ENCODE measurements at regions not wholly inside any gene's neighbourhood (a gene's known extent, or its start where the extent isn't known, plus 50 kb on each side); places are given as distances from the start of the nearest gene placed in this dataset.

DNA sequence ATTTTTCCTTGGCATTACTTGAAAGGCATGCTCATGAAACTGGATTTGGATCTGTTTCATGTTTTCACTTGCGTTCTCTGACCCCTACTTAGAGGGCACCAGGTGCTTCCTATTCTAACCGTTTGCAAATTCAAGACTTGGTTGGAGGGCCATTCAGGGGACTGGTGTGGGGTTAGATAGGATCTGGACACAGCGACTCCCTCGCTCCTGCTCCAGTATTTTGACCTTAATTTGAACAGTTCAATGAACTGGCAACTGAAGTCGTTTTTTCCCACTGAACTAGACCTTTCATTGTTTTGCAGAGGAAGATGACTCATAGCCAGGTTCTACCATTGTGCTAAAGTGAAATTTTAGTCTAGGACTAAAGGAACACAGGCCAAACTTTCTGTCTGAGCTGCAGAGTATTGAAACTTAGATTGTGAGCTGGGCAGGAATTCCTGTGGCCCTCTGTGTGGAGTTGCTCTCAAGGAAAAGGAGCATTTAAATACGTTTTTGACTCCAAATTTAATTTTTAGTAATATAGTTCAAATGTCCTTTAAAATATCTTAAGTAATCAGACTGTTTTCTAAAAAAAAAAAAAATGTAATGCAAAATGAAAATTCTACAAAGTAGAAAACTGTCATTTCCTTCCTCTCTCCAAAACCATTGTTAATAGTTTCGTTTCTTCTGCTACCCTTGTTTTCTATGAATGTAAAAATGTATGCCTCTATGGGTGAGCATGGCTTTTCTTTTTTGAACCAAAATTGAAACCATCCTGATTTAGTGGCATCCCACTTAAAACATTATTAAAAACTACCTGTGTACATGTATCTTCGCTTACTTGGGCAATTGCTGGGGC, 64.8 kb downstream of the UTRN start:
- Histone ChIP-seq H3K27me3 (no peaks in the 10 kb centered on the region), H3K36me3 (replicated peaks in 1 of 2; ENCODE audit: insufficient read depth in 1 of 2, low read depth in 2 of 2) (no peaks in the 10 kb centered on the region), H3K9me3 (no peaks in the 10 kb centered on the region), H3K4me1 (peaks cover 55% of the 10 kb centered on the region), H3K27ac (peak overlapping the region; percentile 40 to 74 (median 54)), H3K4me3 (no peak overlapping the region)
- DNase-seq (no peak), ATAC-seq (peak; percentile 73)
- TF ChIP-seq, protein P1, sequence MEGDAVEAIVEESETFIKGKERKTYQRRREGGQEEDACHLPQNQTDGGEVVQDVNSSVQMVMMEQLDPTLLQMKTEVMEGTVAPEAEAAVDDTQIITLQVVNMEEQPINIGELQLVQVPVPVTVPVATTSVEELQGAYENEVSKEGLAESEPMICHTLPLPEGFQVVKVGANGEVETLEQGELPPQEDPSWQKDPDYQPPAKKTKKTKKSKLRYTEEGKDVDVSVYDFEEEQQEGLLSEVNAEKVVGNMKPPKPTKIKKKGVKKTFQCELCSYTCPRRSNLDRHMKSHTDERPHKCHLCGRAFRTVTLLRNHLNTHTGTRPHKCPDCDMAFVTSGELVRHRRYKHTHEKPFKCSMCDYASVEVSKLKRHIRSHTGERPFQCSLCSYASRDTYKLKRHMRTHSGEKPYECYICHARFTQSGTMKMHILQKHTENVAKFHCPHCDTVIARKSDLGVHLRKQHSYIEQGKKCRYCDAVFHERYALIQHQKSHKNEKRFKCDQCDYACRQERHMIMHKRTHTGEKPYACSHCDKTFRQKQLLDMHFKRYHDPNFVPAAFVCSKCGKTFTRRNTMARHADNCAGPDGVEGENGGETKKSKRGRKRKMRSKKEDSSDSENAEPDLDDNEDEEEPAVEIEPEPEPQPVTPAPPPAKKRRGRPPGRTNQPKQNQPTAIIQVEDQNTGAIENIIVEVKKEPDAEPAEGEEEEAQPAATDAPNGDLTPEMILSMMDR (IDR thresholded peaks at IDR 0.05): no peak
- no peak for TF ChIP-seq POLR2A (IDR thresholded peaks at IDR 0.05)
- WGBS, 2 donors: 26 to 38% methylated on average over 8 of the region's 8 CpGs
- intact Hi-C loops (cut with DNase I): no loop called here

DNA sequence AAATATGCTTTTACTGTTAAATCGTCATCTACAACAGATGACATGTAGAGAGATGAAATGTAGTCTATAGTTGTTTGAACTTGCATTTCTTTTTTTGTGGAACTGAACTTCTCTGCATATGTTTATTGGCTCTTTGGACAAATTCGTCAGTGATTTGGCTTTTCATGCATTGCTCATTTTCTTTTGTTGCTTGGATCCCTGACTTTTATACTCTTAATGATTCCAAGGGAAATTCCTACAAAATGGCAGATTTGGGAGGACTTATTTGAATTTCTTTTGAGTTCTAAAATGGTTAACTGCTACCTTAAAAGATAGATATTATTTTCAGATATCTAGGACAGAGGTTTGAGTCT, 65.4 kb downstream of the UTRN start:
- no peak for ATAC-seq
- no peak for DNase-seq
- WGBS, 2 donors: 44 to 71% methylated on average over 2 of the region's 2 CpGs

DNA sequence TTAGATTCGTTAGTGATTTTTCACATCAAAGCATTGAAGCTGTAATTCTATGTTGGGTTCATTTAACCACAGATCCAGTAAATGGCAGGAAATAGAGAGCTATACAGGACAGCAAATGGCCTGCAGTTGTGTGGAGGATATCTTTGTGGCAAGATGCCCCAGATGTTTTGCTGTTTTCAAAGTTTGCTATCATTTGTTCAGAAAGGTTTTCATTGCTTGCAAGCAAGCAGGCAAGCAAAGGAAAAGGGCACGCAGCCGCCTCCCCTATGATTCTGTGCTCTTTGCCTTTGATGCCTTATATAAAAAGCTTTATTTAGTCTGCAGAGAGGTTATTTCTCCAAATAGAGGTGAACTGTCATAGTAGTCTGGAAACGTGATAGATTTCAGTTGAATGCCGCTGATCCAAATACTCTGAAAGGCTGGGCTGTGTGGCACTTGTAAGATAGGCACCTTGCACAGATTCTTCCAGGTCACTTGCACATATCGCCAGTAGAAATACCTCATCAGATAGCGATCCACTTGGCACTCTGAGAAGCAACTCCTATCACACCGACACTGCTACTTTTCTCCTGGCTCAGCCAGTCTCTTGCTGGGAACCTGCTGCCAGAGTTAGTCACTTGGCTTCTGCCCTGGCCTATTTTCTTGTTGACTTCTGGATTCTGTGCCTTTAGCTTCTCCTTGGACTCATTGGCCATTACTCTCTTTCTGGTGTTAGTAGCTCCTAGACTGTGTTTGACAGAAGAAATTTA, 66.4 kb downstream of the UTRN start:
- no peak overlapping the region for H3K4me3 ChIP-seq
- peak; percentile 56 for ATAC-seq
- intact Hi-C loops (cut with DNase I): no loop called here
- H3K27ac ChIP-seq: peak overlapping the region; percentile 6 to 74 (median 36)
- DNase-seq: peak in 2 of 4 donors; percentile 45 to 56
- H3K9me3 ChIP-seq: no peaks in the 10 kb centered on the region
- H3K4me1 ChIP-seq: peaks cover 52% of the 10 kb centered on the region
- TF ChIP-seq POLR2A (IDR thresholded peaks at IDR 0.05): no peak
- TF ChIP-seq, protein P1 (IDR thresholded peaks at IDR 0.05): no peak
- no peaks in the 10 kb centered on the region for H3K36me3 ChIP-seq (replicated peaks in 1 of 2; ENCODE audit: insufficient read depth in 1 of 2, low read depth in 2 of 2)
- no peaks in the 10 kb centered on the region for H3K27me3 ChIP-seq
- 18 to 24% methylated on average over 8 of the region's 8 CpGs for WGBS, 2 donors

More for the DNA sequence above, 65.4 kb downstream of the UTRN start:
- intact Hi-C loops (cut with DNase I): no loop called here
- peaks cover 55% of the 10 kb centered on the region for H3K4me1 ChIP-seq
- H3K27ac ChIP-seq: peak overlapping the region; percentile 40 to 74 (median 54)
- no peak overlapping the region for H3K4me3 ChIP-seq
- H3K27me3 ChIP-seq: no peaks in the 10 kb centered on the region
- TF ChIP-seq, protein P1 (IDR thresholded peaks at IDR 0.05): no peak
- TF ChIP-seq POLR2A (IDR thresholded peaks at IDR 0.05): no peak
- H3K9me3 ChIP-seq: no peaks in the 10 kb centered on the region
- H3K36me3 ChIP-seq (replicated peaks in 1 of 2; ENCODE audit: insufficient read depth in 1 of 2, low read depth in 2 of 2): no peaks in the 10 kb centered on the region

DNA sequence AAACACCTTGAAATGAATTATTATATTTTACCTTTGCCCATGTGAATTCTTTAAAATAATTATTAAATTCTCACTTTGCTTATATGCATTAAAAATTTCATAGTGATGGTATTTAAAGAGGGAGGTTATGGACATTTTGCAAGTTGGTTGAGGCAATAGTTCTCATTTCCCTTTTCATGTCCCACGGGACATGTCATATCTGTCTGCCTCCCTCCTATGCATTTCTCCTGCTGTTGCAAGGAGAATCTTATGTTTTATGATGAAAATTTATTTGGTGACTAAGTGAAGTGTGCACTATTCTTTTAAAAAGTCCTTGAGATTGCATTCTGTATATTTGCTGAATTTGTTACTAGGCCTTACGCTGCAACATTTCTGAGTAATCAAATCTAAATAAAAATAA, 67.2 kb downstream of the UTRN start:
- no peak for TF ChIP-seq POLR2A (IDR thresholded peaks at IDR 0.05)
- TF ChIP-seq, protein P1 (IDR thresholded peaks at IDR 0.05): no peak
- intact Hi-C loops (cut with DNase I): no loop called here
- no peaks in the 10 kb centered on the region for H3K27me3 ChIP-seq
- DNase-seq (no peak), ATAC-seq (no peak)
- peak overlapping the region; percentile 6 to 74 (median 26) for H3K27ac ChIP-seq
- WGBS, 2 donors: 58 to 69% methylated on average over 2 of the region's 2 CpGs
- H3K4me3 ChIP-seq: no peak overlapping the region
- H3K36me3 ChIP-seq (replicated peaks in 1 of 2; ENCODE audit: insufficient read depth in 1 of 2, low read depth in 2 of 2): no peaks in the 10 kb centered on the region
- H3K4me1 ChIP-seq: peaks cover 44% of the 10 kb centered on the region
- no peaks in the 10 kb centered on the region for H3K9me3 ChIP-seq
